IMR-90 (cell line): ENCODE measurements at regions not wholly inside any gene's neighbourhood (a gene's known extent, or its start where the extent isn't known, plus 50 kb on each side); places are given as distances from the start of the nearest gene placed in this dataset.

Experiments used
- BHLHE40 ChIP-seq: fragments of 150-350 bp; IDR thresholded peaks from 2 replicates; pipeline ENCODE4 v1.6.1; 2016; ENCODE audit warnings: mild to moderate bottlenecking, low read depth, low read length
- CEBPB ChIP-seq: IDR thresholded peaks from 2 replicates; pipeline ENCODE4 v1.6.1; 2012; ENCODE audit warnings: low read depth, low read length, improper control_type of control experiment
- CHD1 ChIP-seq: IDR thresholded peaks from 2 replicates; pipeline ENCODE4 v1.6.1; 2012; ENCODE audit warnings: low read depth, low read length, improper control_type of control experiment
- CTCF ChIP-seq: conservative IDR thresholded peaks from 2 replicates; pipeline ENCODE4 v1.5.1; 2012; ENCODE audit warnings: mild to moderate bottlenecking, low read depth, low read length, improper control_type of control experiment
- FOS ChIP-seq: fragments of 150-350 bp; IDR thresholded peaks from 2 replicates; pipeline ENCODE4 v1.6.1; 2016; ENCODE audit warnings: low read depth, low read length
- MAFK ChIP-seq: IDR thresholded peaks from 2 replicates; pipeline ENCODE4 v1.6.1; 2012; ENCODE audit warnings: low read depth, low read length, improper control_type of control experiment
- MAZ ChIP-seq: IDR thresholded peaks from 2 replicates; pipeline ENCODE4 v1.6.1; 2012; ENCODE audit warnings: low read depth, mild to moderate bottlenecking, low read length, improper control_type of control experiment, moderate library complexity, borderline replicate concordance
- POLR2A ChIP-seq: IDR thresholded peaks from 2 replicates; pipeline ENCODE4 v1.6.1; 2012; ENCODE audit warnings: mild to moderate bottlenecking, low read depth, low read length
- RAD21 ChIP-seq: IDR thresholded peaks from 2 replicates; pipeline ENCODE4 v1.6.1; 2012; ENCODE audit warnings: low read length, improper control_type of control experiment
- RCOR1 ChIP-seq: IDR thresholded peaks from 2 replicates; pipeline ENCODE4 v1.6.1; 2012; ENCODE audit warnings: mild to moderate bottlenecking, low read length, improper control_type of control experiment; ENCODE audit not compliant: insufficient replicate concordance
- SMC3 ChIP-seq: fragments of 150-350 bp; IDR thresholded peaks from 2 replicates; pipeline ENCODE4 v1.6.1; 2016; ENCODE audit warnings: low read depth, mild to moderate bottlenecking, antibody characterized with exemption, low read length, moderate library complexity
- USF2 ChIP-seq: fragments of 150-350 bp; IDR thresholded peaks from 2 replicates; pipeline ENCODE4 v1.6.1; 2017; ENCODE audit warnings: mild to moderate bottlenecking, antibody characterized with exemption, low read length, low read depth

GRCh38 chr6:1124885-1125284 is 187.0 kb upstream of the FOXQ1 start:
- TF ChIP-seq CTCF (no peak), USF2 (no peak), POLR2A (no peak), SMC3 (no peak), FOS (no peak), CHD1 (no peak), BHLHE40 (no peak), MAZ (no peak), MAFK (no peak), RCOR1 (no peak), RAD21 (no peak), CEBPB (no peak)
